H1 (cell line): ENCODE measurements at regions not wholly inside any gene's neighbourhood (a gene's known extent, or its start where the extent isn't known, plus 50 kb on each side); places are given as distances from the start of the nearest gene placed in this dataset.

Experiments
- CTCF ChIA-PET: fragments of 300-600 bp; sonication (Branson Sonifier 250); formaldehyde crosslinking; loops from one replicate; lab custom pipeline; 2021; ENCODE audit not compliant: partially characterized antibody; lab: Charles Lee
- POLR2A ChIA-PET: fragments of 300-600 bp; sonication (Branson Sonifier 250); formaldehyde crosslinking; loops from one replicate; lab custom pipeline; 2021; ENCODE audit warnings: inconsistent platforms; ENCODE audit not compliant: partially characterized antibody; lab: Charles Lee
- DNase-seq, 2 experiments: peaks; one replicate each; pipeline versions ENCODE4 v3.0.0 to v3.0.0-alpha.2; 2010 to 2022; ENCODE audit warnings: low spot score in 2 of 2, low read depth in 1 of 2, mixed read lengths in 1 of 2
- FAIRE-seq: peaks from 2 replicates; lab custom pipeline; 2011; peaks lifted over from hg19 to GRCh38; lab: Jason Lieb, UNC
- H2AFZ ChIP-seq: 2 replicates; pipeline ENCODE4 v1.8.1; 2012; ENCODE audit warnings: low read length, inconsistent platforms
- H2AK5ac ChIP-seq: 2 replicates; pipeline ENCODE4 v1.6.1; 2013; ENCODE audit warnings: low read depth, low read length
- H2BK120ac ChIP-seq: replicated peaks from 2 replicates; pipeline ENCODE3; 2013; ENCODE audit warnings: low read depth, low read length, inconsistent platforms
- H2BK12ac ChIP-seq: 2 replicates; pipeline ENCODE4 v1.6.1; 2013; ENCODE audit warnings: low read depth, low read length
- H2BK15ac ChIP-seq: 2 replicates; pipeline ENCODE4 v1.6.1; 2013; ENCODE audit warnings: low read length
- H2BK20ac ChIP-seq: 2 replicates; pipeline ENCODE4 v1.6.1; 2013; ENCODE audit warnings: low read length
- H2BK5ac ChIP-seq: 2 replicates; pipeline ENCODE4 v1.6.1; 2013; ENCODE audit warnings: low read depth, low read length
- H3K14ac ChIP-seq: 2 replicates; pipeline ENCODE4 v1.6.1; 2013; ENCODE audit warnings: inconsistent platforms; ENCODE audit not compliant: insufficient read length
- H3K18ac ChIP-seq: 2 replicates; pipeline ENCODE4 v1.6.1; 2013; ENCODE audit warnings: low read length; ENCODE audit errors: extremely low read depth
- H3K23ac ChIP-seq: 2 replicates; pipeline ENCODE4 v1.6.1; 2013; ENCODE audit warnings: inconsistent platforms; ENCODE audit not compliant: insufficient read length
- H3K23me2 ChIP-seq: 2 replicates; pipeline ENCODE4 v1.6.1; 2013; ENCODE audit warnings: low read depth, low read length
- H3K27ac ChIP-seq: 2 replicates; pipeline ENCODE4 v1.6.1; 2011; ENCODE audit warnings: low read depth, low read length, inconsistent platforms
- H3K27me3 ChIP-seq, 4 experiments: replicated peaks in 1 of 4; 1 replicate in 1 of 4; 2 replicates in 3 of 4; pipeline versions ENCODE4 v1.6.1 to v1.8.1; 2011 to 2013; ENCODE audit warnings: low read length in 3 of 4, mild to moderate bottlenecking in 3 of 4, inconsistent platforms in 2 of 4, mixed read lengths in 2 of 4, moderate library complexity in 1 of 4; ENCODE audit not compliant: control insufficient read depth in 3 of 4, insufficient read depth in 3 of 4; ENCODE audit errors: extremely low read depth in 1 of 4
- H3K36me3 ChIP-seq, 4 experiments: 2 replicates each; pipeline versions ENCODE4 v1.6.1 to v1.8.1; 2011 to 2013; ENCODE audit warnings: mild to moderate bottlenecking in 4 of 4, low read length in 3 of 4, moderate library complexity in 2 of 4, control low read depth in 1 of 4, inconsistent platforms in 1 of 4; ENCODE audit not compliant: insufficient read depth in 4 of 4, control insufficient read depth in 2 of 4
- H3K4ac ChIP-seq: replicated peaks from 2 replicates; pipeline ENCODE3; 2013; ENCODE audit warnings: low read length, low read depth, mixed read lengths, inconsistent platforms; ENCODE audit not compliant: insufficient read length
- H3K4me1 ChIP-seq, 4 experiments: replicated peaks in 1 of 4; 1 replicate in 1 of 4; 2 replicates in 3 of 4; pipeline versions ENCODE4 v1.6.1 to v1.8.1; 2011 to 2013; ENCODE audit warnings: low read length in 3 of 4, inconsistent platforms in 2 of 4, mixed read lengths in 1 of 4; ENCODE audit not compliant: insufficient read depth in 4 of 4, control insufficient read depth in 3 of 4
- H3K4me2 ChIP-seq, 2 experiments: 2 replicates each; pipeline versions ENCODE4 v1.6.1 to v1.8.1; 2011 to 2013; ENCODE audit warnings: low read depth in 2 of 2, low read length in 2 of 2, control low read depth in 1 of 2, inconsistent platforms in 1 of 2, mild to moderate bottlenecking in 1 of 2; ENCODE audit not compliant: insufficient read depth in 1 of 2
- H3K4me3 ChIP-seq, 4 experiments: fragments of 200-600, 300-600 bp in 1 of 4; sonication (generic), shearing (Covaris generic), sonication (Bioruptor Twin) in 1 of 4; 2 replicates each; pipeline versions ENCODE4 v1.5.1 to v1.8.1; 2011 to 2016; ENCODE audit warnings: low read length in 4 of 4, low read depth in 3 of 4, control low read depth in 2 of 4, inconsistent platforms in 2 of 4, mild to moderate bottlenecking in 2 of 4, mixed read lengths in 1 of 4, moderate library complexity in 1 of 4; ENCODE audit not compliant: insufficient read depth in 2 of 4; ENCODE audit errors: extremely low read depth in 1 of 4
- H3K56ac ChIP-seq: replicated peaks from 2 replicates; pipeline ENCODE3; 2013; ENCODE audit warnings: low read depth, mild to moderate bottlenecking, mixed read lengths, low read length, inconsistent platforms; ENCODE audit not compliant: insufficient read length
- H3K79me1 ChIP-seq: 2 replicates; pipeline ENCODE4 v1.6.1; 2013; ENCODE audit warnings: low read depth, low read length, control low read depth
- H3K79me2 ChIP-seq, 2 experiments: 2 replicates each; pipeline versions ENCODE4 v1.6.1 to v1.8.1; 2012 to 2013; ENCODE audit warnings: low read length in 2 of 2, mild to moderate bottlenecking in 2 of 2, inconsistent platforms in 1 of 2; ENCODE audit not compliant: insufficient read depth in 2 of 2, control insufficient read depth in 1 of 2
- H3K9ac ChIP-seq, 4 experiments: replicated peaks in 1 of 4; 1 replicate in 1 of 4; 2 replicates in 3 of 4; pipeline versions ENCODE4 v1.6.1 to v1.8.1; 2011 to 2013; ENCODE audit warnings: low read depth in 3 of 4, low read length in 3 of 4, control low read depth in 2 of 4, mild to moderate bottlenecking in 2 of 4, moderate library complexity in 2 of 4, inconsistent platforms in 1 of 4; ENCODE audit errors: extremely low read depth in 1 of 4
- H3K9me3 ChIP-seq, 2 experiments: 2 replicates each; pipeline versions ENCODE4 v1.6.1 to v1.8.1; 2012 to 2013; ENCODE audit warnings: mild to moderate bottlenecking in 2 of 2, moderate library complexity in 2 of 2, control low read depth in 1 of 2, inconsistent platforms in 1 of 2, low read depth in 1 of 2, low read length in 1 of 2, mixed read lengths in 1 of 2; ENCODE audit not compliant: insufficient read depth in 2 of 2
- H4K20me1 ChIP-seq, 2 experiments: replicated peaks in 1 of 2; 2 replicates each; pipeline versions ENCODE3 to v1.8.1; 2011 to 2013; ENCODE audit warnings: inconsistent platforms in 2 of 2, low read length in 2 of 2, mild to moderate bottlenecking in 1 of 2; ENCODE audit not compliant: insufficient read depth in 2 of 2, control insufficient read depth in 1 of 2
- H4K5ac ChIP-seq: 2 replicates; pipeline ENCODE4 v1.6.1; 2013; ENCODE audit warnings: low read length, low read depth, mixed read lengths, inconsistent platforms; ENCODE audit not compliant: insufficient read length
- H4K8ac ChIP-seq: 2 replicates; pipeline ENCODE4 v1.8.0; 2013; ENCODE audit warnings: mild to moderate bottlenecking, moderate library complexity, low read length, inconsistent platforms; ENCODE audit not compliant: insufficient read depth; ENCODE audit errors: extremely low read depth
- H4K91ac ChIP-seq: replicated peaks from 2 replicates; pipeline ENCODE3; 2013; ENCODE audit warnings: low read length, mixed read lengths, inconsistent platforms; ENCODE audit not compliant: insufficient read length
- CREB1 ChIP-seq: IDR thresholded peaks from 2 replicates; pipeline ENCODE4 v1.6.1; 2012; ENCODE audit warnings: inconsistent platforms
- SUZ12 ChIP-seq: fragments of 200-600 bp; sonication (generic); IDR thresholded peaks from 2 replicates; pipeline ENCODE4 v1.6.1; 2012; ENCODE audit warnings: mild to moderate bottlenecking, inconsistent platforms, low read length, moderate library complexity, mixed read lengths
- WGBS, 2 experiments: shearing (Covaris generic) in 1 of 2; methylation state at CpG; one replicate each; pipeline versions ENCODE4 v1.1.6 to v1.1.7; 2013 to 2015; ENCODE audit warnings: low lambda C conversion rate in 2 of 2, mixed read lengths in 2 of 2, inconsistent platforms in 1 of 2, low coverage in 1 of 2, missing lambda C conversion rate in 1 of 2; ENCODE audit not compliant: insufficient replicate concordance in 2 of 2, insufficient coverage in 1 of 2, insufficient read length in 1 of 2; ENCODE audit errors: extremely low coverage in 1 of 2, missing lambda C conversion rate in 1 of 2; 5-methylcytosine and 5-hydroxymethylcytosine counted together

- Histone ChIP-seq H2BK15ac (no peak overlapping the region), H3K4me1 (peaks cover 0 to 2% (median 0%) of the 10 kb centered on the region in 4 experiments; a peak in 2 of 7 replicates), H3K36me3 (no peaks in the 10 kb centered on the region), H3K4me3 (no peak overlapping the region), H3K18ac (no peak overlapping the region), H4K91ac (no peak overlapping the region), H3K4me2 (no peak overlapping the region), H2BK120ac (no peak overlapping the region), H2AFZ (no peak overlapping the region), H3K9ac (no peak overlapping the region), H4K20me1 (peaks cover 9 to 14% of the 10 kb centered on the region in 2 experiments), H2BK12ac (no peak overlapping the region), H3K14ac (no peak overlapping the region), H4K8ac (no peak overlapping the region), H3K23ac (no peak overlapping the region), H3K27me3 (no peaks in the 10 kb centered on the region), H4K5ac (no peak overlapping the region), H3K79me2 (no peaks in the 10 kb centered on the region; a peak in 1 of 4 replicates), H3K27ac (no peak overlapping the region), H3K56ac (no peak overlapping the region), H3K9me3 (no peaks in the 10 kb centered on the region), H2BK20ac (no peak overlapping the region), H3K23me2 (no peaks in the 10 kb centered on the region), H2AK5ac (no peak overlapping the region), H3K4ac (no peak overlapping the region), H2BK5ac (no peak overlapping the region), H3K79me1 (peaks cover 6% of the 10 kb centered on the region; the same call in 1 of the 2 replicates)
- whole genome bisulfite sequencing, 2 experiments = 94% methylated on average over 13 of the region's 13 CpGs; no CpG with 5 or more reads in 1 of the 2 experiments
- POLR2A ChIA-PET = no interaction called here
- FAIRE-seq (no peak), DNase-seq (no peak)
- CTCF ChIA-PET = interaction anchor here (0.6 to 0.9 kb wide), 2 partner anchors 10 to 16 kb away, joined by 3 read pairs; no protein-coding TSS in a partner anchor
- TF ChIP-seq SUZ12 (no peak), CREB1 (no peak)
These were observed 1299.3 kb downstream of the BRD1 start for GRCh38 chr22:48528221-48528915.
